Neural cell (in vitro differentiated cells): ENCODE measurements at regions not wholly inside any gene's neighbourhood (a gene's known extent, or its start where the extent isn't known, plus 50 kb on each side); places are given as distances from the start of the nearest gene placed in this dataset.

Experiments
- H2AFZ ChIP-seq: fragments of 200-600, 300-800 bp; sonication (generic), shearing (Covaris generic); 2 replicates; pipeline ENCODE4 v1.6.0; 2014; ENCODE audit warnings: low read depth, mild to moderate bottlenecking, antibody characterized with exemption, low read length, moderate library complexity
- H3F3A ChIP-seq: fragments of 200-600 bp; shearing (Covaris generic); 2 replicates; pipeline ENCODE4 v1.6.1; 2016; ENCODE audit warnings: mild to moderate bottlenecking, moderate library complexity, mixed read lengths, antibody characterized with exemption, low read length; ENCODE audit not compliant: insufficient read depth, poor library complexity, severe bottlenecking
- H3K27ac ChIP-seq: fragments of 200-600, 300-800 bp; sonication (generic), shearing (Covaris generic); 2 replicates; pipeline ENCODE4 v1.5.1; 2014; ENCODE audit warnings: mild to moderate bottlenecking, low read length, moderate library complexity
- H3K27me3 ChIP-seq: fragments of 300-800, 200-600 bp; sonication (generic), shearing (Covaris generic); 2 replicates; pipeline ENCODE4 v1.6.0; 2014; ENCODE audit warnings: mild to moderate bottlenecking, low read depth, low read length, moderate library complexity; ENCODE audit not compliant: insufficient read depth
- H3K36me3 ChIP-seq: fragments of 300-800, 200-600 bp; sonication (generic), shearing (Covaris generic); 2 replicates; pipeline ENCODE4 v1.5.1; 2014; ENCODE audit warnings: mild to moderate bottlenecking, antibody characterized with exemption, low read length, moderate library complexity; ENCODE audit not compliant: insufficient read depth
- H3K4me2 ChIP-seq: fragments of 300-800, 200-600 bp; sonication (generic), shearing (Covaris generic); 2 replicates; pipeline ENCODE4 v1.6.0; 2014; ENCODE audit warnings: mild to moderate bottlenecking, low read length
- H3K4me3 ChIP-seq: fragments of 300-800, 200-600 bp; sonication (generic), shearing (Covaris generic); 2 replicates; pipeline ENCODE4 v1.5.1; 2014; ENCODE audit warnings: mild to moderate bottlenecking, low read length, moderate library complexity
- H3K79me2 ChIP-seq: fragments of 200-600 bp; shearing (Covaris generic); replicated peaks from 2 replicates; pipeline ENCODE4 v1.6.0; 2014; ENCODE audit warnings: mild to moderate bottlenecking, low read length, moderate library complexity; ENCODE audit not compliant: insufficient read depth
- H3K9ac ChIP-seq: fragments of 300-800, 200-600 bp; sonication (generic), shearing (Covaris generic); 2 replicates; pipeline ENCODE4 v1.6.1; 2016; ENCODE audit warnings: mild to moderate bottlenecking, low read length, mixed read lengths
- H3K9me2 ChIP-seq: fragments of 200-600 bp; shearing (Covaris generic); 2 replicates; pipeline ENCODE4 v1.6.1; 2016; ENCODE audit warnings: mild to moderate bottlenecking, low read length, mixed read lengths; ENCODE audit not compliant: insufficient read depth
- H3K9me3 ChIP-seq: fragments of 200-600, 300-800 bp; sonication (generic), shearing (Covaris generic); 2 replicates; pipeline ENCODE4 v1.6.1; 2016; ENCODE audit warnings: mild to moderate bottlenecking, mixed run types, low read length, moderate library complexity, mixed read lengths
- H4K20me1 ChIP-seq: fragments of 200-600 bp; shearing (Covaris generic); 2 replicates; pipeline ENCODE4 v1.6.1; 2016; ENCODE audit warnings: mild to moderate bottlenecking, mixed run types; ENCODE audit not compliant: insufficient read depth
- CTCF ChIP-seq: fragments of 450-650 bp; IDR thresholded peaks from 2 replicates; pipeline ENCODE4 v1.5.1; 2014; ENCODE audit warnings: antibody characterized with exemption, mild to moderate bottlenecking, moderate library complexity; ENCODE audit not compliant: poor library complexity, severe bottlenecking
- EP300 ChIP-seq: fragments of 450-650 bp; conservative IDR thresholded peaks from 2 replicates; pipeline ENCODE4 v1.6.1; 2014; ENCODE audit warnings: antibody characterized with exemption, mild to moderate bottlenecking, moderate library complexity; ENCODE audit not compliant: poor library complexity, severe bottlenecking
- EZH2 ChIP-seq: fragments of 200-600, 300-800 bp; shearing (Covaris generic), sonication (generic); IDR thresholded peaks from 2 replicates; pipeline ENCODE4 v1.6.1; 2014; ENCODE audit warnings: antibody characterized with exemption, low read length, borderline replicate concordance, mild to moderate bottlenecking; ENCODE audit not compliant: insufficient read depth, poor library complexity, severe bottlenecking
- MXI1 ChIP-seq: fragments of 450-650 bp; conservative IDR thresholded peaks from 2 replicates; pipeline ENCODE4 v1.6.1; 2014; ENCODE audit warnings: antibody characterized with exemption, mild to moderate bottlenecking; ENCODE audit not compliant: poor library complexity, severe bottlenecking
- POLR2AphosphoS5 ChIP-seq: IDR thresholded peaks from 2 replicates; pipeline ENCODE4 v1.6.1; 2012
- RAD21 ChIP-seq: fragments of 450-650 bp; conservative IDR thresholded peaks from 2 replicates; pipeline ENCODE4 v1.6.1; 2014; ENCODE audit warnings: antibody characterized with exemption, mild to moderate bottlenecking, moderate library complexity
- REST ChIP-seq: IDR thresholded peaks from 2 replicates; pipeline ENCODE4 v1.6.1; 2012; ENCODE audit warnings: borderline replicate concordance
- SMC3 ChIP-seq: fragments of 450-650 bp; conservative IDR thresholded peaks from 2 replicates; pipeline ENCODE4 v1.6.1; 2014; ENCODE audit warnings: antibody characterized with exemption, mild to moderate bottlenecking, moderate library complexity; ENCODE audit not compliant: poor library complexity
- TAF1 ChIP-seq: IDR thresholded peaks from 2 replicates; pipeline ENCODE4 v1.6.1; 2012; ENCODE audit warnings: low read depth

- Histone ChIP-seq H3K4me3 (no peak overlapping the region), H3F3A (no peaks in the 10 kb centered on the region), H3K4me2 (no peak overlapping the region), H3K27ac (no peak overlapping the region), H4K20me1 (no peaks in the 10 kb centered on the region), H3K9me3 (no peaks in the 10 kb centered on the region), H3K9ac (no peak overlapping the region), H3K36me3 (no peaks in the 10 kb centered on the region), H2AFZ (no peak overlapping the region), H3K9me2 (no peaks in the 10 kb centered on the region), H3K79me2 (no peaks in the 10 kb centered on the region), H3K27me3 (no peaks in the 10 kb centered on the region)
- TF ChIP-seq MXI1 (no peak), EZH2 (no peak), CTCF (no peak)
These were observed 297.0 kb upstream of the PCDH20 start for GRCh38 chr13:61712621-61713020.

DNA sequence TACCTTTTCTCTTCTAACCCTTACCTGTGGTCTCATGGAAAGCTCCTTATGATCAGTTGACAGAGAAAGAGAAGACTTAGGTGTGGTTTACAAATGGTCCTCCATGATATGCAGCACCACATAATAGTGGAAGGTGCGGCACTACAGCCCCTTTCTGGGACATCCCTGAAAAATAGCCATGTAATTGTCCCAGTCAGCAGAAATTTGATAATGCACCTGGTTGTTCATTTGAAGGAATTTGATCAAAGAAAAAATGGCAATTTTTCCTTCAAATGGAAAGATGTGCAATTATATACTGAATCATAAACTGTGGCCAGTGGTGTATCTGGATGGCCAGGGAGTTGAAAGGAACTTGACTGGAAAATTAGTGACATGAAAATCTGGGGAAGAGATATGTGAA lies 293.6 kb upstream of the PCDH20 start:
- Histone ChIP-seq H3K27me3 (no peaks in the 10 kb centered on the region), H3K79me2 (no peaks in the 10 kb centered on the region), H3K9me2 (no peaks in the 10 kb centered on the region), H3F3A (no peaks in the 10 kb centered on the region), H3K27ac (no peak overlapping the region), H3K36me3 (no peaks in the 10 kb centered on the region), H3K4me3 (no peak overlapping the region), H3K9me3 (no peaks in the 10 kb centered on the region), H2AFZ (no peak overlapping the region), H4K20me1 (no peaks in the 10 kb centered on the region), H3K4me2 (no peak overlapping the region), H3K9ac (no peak overlapping the region)
- TF ChIP-seq TAF1, result no peak
- TF ChIP-seq MXI1, result no peak
- TF ChIP-seq CTCF, result no peak
- no peak for TF ChIP-seq EZH2
- TF ChIP-seq RAD21, result no peak
- TF ChIP-seq EP300, result no peak
- no peak for TF ChIP-seq POLR2AphosphoS5
- TF ChIP-seq SMC3, result no peak
- no peak for TF ChIP-seq REST
